WTC11 (cell line): ENCODE measurements at regions not wholly inside any gene's neighbourhood (a gene's known extent, or its start where the extent isn't known, plus 50 kb on each side); places are given as distances from the start of the nearest gene placed in this dataset.

ENCODE experiments used
- ATAC-seq: fragments of 200-7000 bp; cut with Tn5 transposase; 2 replicates; pipeline ENCODE4 v1.10.0; 2021; ENCODE audit warnings: mild to moderate bottlenecking, moderate library complexity
- CTCF ChIA-PET: fragments of 300-600 bp; sonication (Branson Sonifier 250); formaldehyde crosslinking; loops from one replicate; lab custom pipeline; 2021; ENCODE audit warnings: antibody characterized with exemption; lab: Charles Lee
- POLR2A ChIA-PET: fragments of 350-600 bp; sonication (Branson Sonifier 250); formaldehyde crosslinking; loops from one replicate; lab custom pipeline; 2021; ENCODE audit warnings: antibody characterized with exemption; lab: Charles Lee
- DNase-seq: peaks from one replicate; pipeline ENCODE4 v3.0.0; 2021; ENCODE audit warnings: low spot score
- H3K27ac Mint-ChIP-seq: 2 replicates; pipeline ENCODE4 v1.8.0; 2021; ENCODE audit warnings: mixed read lengths
- H3K27me3 Mint-ChIP-seq: 2 replicates; pipeline ENCODE4 v1.8.0; 2021; ENCODE audit warnings: low read depth, mild to moderate bottlenecking, moderate library complexity, mixed read lengths
- H3K36me3 Mint-ChIP-seq: 2 replicates; pipeline ENCODE4 v1.8.0; 2021; ENCODE audit warnings: mixed read lengths
- H3K4me1 Mint-ChIP-seq: 2 replicates; pipeline ENCODE4 v1.8.0; 2022; ENCODE audit warnings: mixed read lengths
- H3K4me3 Mint-ChIP-seq: 2 replicates; pipeline ENCODE4 v1.8.0; 2021; ENCODE audit warnings: mild to moderate bottlenecking, moderate library complexity, mixed read lengths
- H3K9me3 Mint-ChIP-seq: 2 replicates; pipeline ENCODE4 v1.8.0; 2021; ENCODE audit warnings: mixed read lengths
- AFF4 ChIP-seq: sonication (generic); formaldehyde crosslinking; IDR thresholded peaks from 2 replicates; pipeline ENCODE4 v1.8.1; 2023; ENCODE audit warnings: mild to moderate bottlenecking, missing genetic modification reagents, borderline replicate concordance
- ATF1 ChIP-seq: sonication (generic); formaldehyde crosslinking; IDR thresholded peaks from 2 replicates; pipeline ENCODE4 v1.8.1; 2023; ENCODE audit warnings: mild to moderate bottlenecking, moderate library complexity, missing genetic modification reagents
- CREB1 ChIP-seq: sonication (generic); formaldehyde crosslinking; IDR thresholded peaks from 2 replicates; pipeline ENCODE4 v1.8.0; 2023; ENCODE audit warnings: mild to moderate bottlenecking, missing genetic modification reagents
- CTCF ChIP-seq: fragments of 200-600 bp; IDR thresholded peaks from 2 replicates; pipeline ENCODE4 v1.8.0; 2022; ENCODE audit warnings: antibody characterized with exemption
- E2F1 ChIP-seq: sonication (generic); formaldehyde crosslinking; IDR thresholded peaks from 2 replicates; pipeline ENCODE4 v1.8.0; 2022; ENCODE audit warnings: mild to moderate bottlenecking, missing genetic modification reagents
- E2F4 ChIP-seq: sonication (generic); formaldehyde crosslinking; IDR thresholded peaks from 2 replicates; pipeline ENCODE4 v1.8.1; 2022; ENCODE audit warnings: low read depth, mild to moderate bottlenecking, moderate library complexity, missing genetic modification reagents, borderline replicate concordance
- ERG ChIP-seq: fragments of 250-450 bp; sonication (Bioruptor Pico); IDR thresholded peaks from 2 replicates; pipeline ENCODE4 v1.8.0; 2021; ENCODE audit warnings: mild to moderate bottlenecking
- ESRRA ChIP-seq: sonication (generic); formaldehyde crosslinking; IDR thresholded peaks from 2 replicates; pipeline ENCODE4 v1.8.1; 2022; ENCODE audit warnings: mild to moderate bottlenecking, missing genetic modification reagents, borderline replicate concordance
- ETV6 ChIP-seq: sonication (generic); formaldehyde crosslinking; IDR thresholded peaks from 2 replicates; pipeline ENCODE4 v1.8.1; 2022; ENCODE audit warnings: mild to moderate bottlenecking, missing genetic modification reagents
- FOXK1 ChIP-seq: sonication (generic); formaldehyde crosslinking; IDR thresholded peaks from 2 replicates; pipeline ENCODE4 v1.8.0; 2022; ENCODE audit warnings: mild to moderate bottlenecking, moderate library complexity, missing genetic modification reagents
- GRHL2 ChIP-seq: fragments of 250-450 bp; sonication (Bioruptor Pico); IDR thresholded peaks from 2 replicates; pipeline ENCODE4 v1.8.0; 2022; ENCODE audit warnings: mild to moderate bottlenecking, moderate library complexity; ENCODE audit not compliant: insufficient replicate concordance, severe bottlenecking
- MLX ChIP-seq: sonication (generic); formaldehyde crosslinking; IDR thresholded peaks from 2 replicates; pipeline ENCODE4 v1.8.1; 2023; ENCODE audit warnings: mild to moderate bottlenecking, missing genetic modification reagents, moderate library complexity
- MYBL2 ChIP-seq: sonication (generic); formaldehyde crosslinking; IDR thresholded peaks from 2 replicates; pipeline ENCODE4 v1.8.1; 2023; ENCODE audit warnings: mild to moderate bottlenecking, moderate library complexity, missing genetic modification reagents
- NFATC4 ChIP-seq: fragments of 250-450 bp; sonication (Bioruptor Pico); IDR thresholded peaks from 2 replicates; pipeline ENCODE4 v1.9.0; 2021; ENCODE audit warnings: mild to moderate bottlenecking
- NR2C2 ChIP-seq: sonication (generic); formaldehyde crosslinking; IDR thresholded peaks from 2 replicates; pipeline ENCODE4 v1.8.0; 2022; ENCODE audit warnings: mild to moderate bottlenecking, missing genetic modification reagents
- TEAD1 ChIP-seq: sonication (generic); formaldehyde crosslinking; IDR thresholded peaks from 2 replicates; pipeline ENCODE4 v1.8.0; 2022; ENCODE audit warnings: mild to moderate bottlenecking, missing genetic modification reagents
- TEAD4 ChIP-seq: sonication (generic); formaldehyde crosslinking; IDR thresholded peaks from 2 replicates; pipeline ENCODE4 v1.8.0; 2022; ENCODE audit warnings: mild to moderate bottlenecking, missing genetic modification reagents
- ZMAT4 ChIP-seq: fragments of 250-450 bp; sonication (Bioruptor Pico); IDR thresholded peaks from 2 replicates; pipeline ENCODE4 v1.9.0; 2021; ENCODE audit warnings: mild to moderate bottlenecking
- ZNF219 ChIP-seq: sonication (generic); formaldehyde crosslinking; IDR thresholded peaks from 2 replicates; pipeline ENCODE4 v1.8.0; 2023; ENCODE audit warnings: missing genetic modification reagents, mild to moderate bottlenecking, borderline replicate concordance
- ZNF263 ChIP-seq: sonication (generic); formaldehyde crosslinking; IDR thresholded peaks from 2 replicates; pipeline ENCODE4 v1.8.1; 2022; ENCODE audit warnings: low read depth, mild to moderate bottlenecking, moderate library complexity, missing genetic modification reagents
- ZNF396 ChIP-seq: fragments of 250-450 bp; sonication (Bioruptor Pico); IDR thresholded peaks from 2 replicates; pipeline ENCODE4 v1.8.0; 2021; ENCODE audit warnings: mild to moderate bottlenecking, moderate library complexity, borderline replicate concordance
- ZNF512 ChIP-seq: sonication (generic); formaldehyde crosslinking; IDR thresholded peaks from 2 replicates; pipeline ENCODE4 v1.8.1; 2022; ENCODE audit warnings: missing genetic modification reagents, borderline replicate concordance
- ZSCAN18 ChIP-seq: fragments of 250-450 bp; sonication (Bioruptor Pico); IDR thresholded peaks from 2 replicates; pipeline ENCODE4 v2.1.2; 2022; ENCODE audit warnings: mild to moderate bottlenecking, moderate library complexity

- TF ChIP-seq CTCF (no peak), ZSCAN18 (CRISPR knock-in tag) (no peak), ZNF219 (no peak), ZNF512 (no peak), E2F1 (CRISPR knock-in tag) (no peak), MLX (CRISPR knock-in tag) (no peak), NFATC4 (no peak)
Observed at GRCh38 chr11:115981104-115981481, 476.9 kb upstream of the CADM1 start (continued).

GRCh38 chr11:115980337-115981103, 476.3 kb upstream of the CADM1 start:
- Mint-ChIP-seq H3K4me1 (peaks cover 8% of the 10 kb centered on the region), H3K27ac (no peak overlapping the region), H3K9me3 (no peaks in the 10 kb centered on the region), H3K36me3 (no peaks in the 10 kb centered on the region), H3K27me3 (peaks cover 48% of the 10 kb centered on the region), H3K4me3 (no peak overlapping the region)
- CTCF ChIA-PET, result interaction anchor here (1.0 kb wide), 1 partner anchor 9 kb away, joined by 4 read pairs; no protein-coding TSS in a partner anchor
- ATAC-seq, result no peak
- DNase-seq, result no peak
- POLR2A ChIA-PET, result no interaction called here
- no peak for TF ChIP-seq NFATC4
- no peak for TF ChIP-seq TEAD1 (CRISPR knock-in tag)
- no peak for TF ChIP-seq TEAD4 (CRISPR knock-in tag)
- TF ChIP-seq GRHL2 (CRISPR knock-in tag), result no peak
- no peak for TF ChIP-seq MYBL2
- no peak for TF ChIP-seq CREB1 (CRISPR knock-in tag)
- TF ChIP-seq ERG (CRISPR knock-in tag), result no peak
- no peak for TF ChIP-seq NR2C2 (CRISPR knock-in tag)
- TF ChIP-seq FOXK1 (CRISPR knock-in tag), result no peak
- no peak for TF ChIP-seq ETV6
- TF ChIP-seq ZNF263 (CRISPR knock-in tag), result no peak
- no peak for TF ChIP-seq ATF1 (CRISPR knock-in tag)
- TF ChIP-seq E2F4 (CRISPR knock-in tag), result no peak
- no peak for TF ChIP-seq AFF4 (CRISPR knock-in tag)
- no peak for TF ChIP-seq ZNF396 (CRISPR knock-in tag)
- TF ChIP-seq ZMAT4 (CRISPR knock-in tag), result no peak
- no peak for TF ChIP-seq ESRRA (CRISPR knock-in tag)
